DOHH2 (cell line): ENCODE measurements at regions not wholly inside any gene's neighbourhood (a gene's known extent, or its start where the extent isn't known, plus 50 kb on each side); places are given as distances from the start of the nearest gene placed in this dataset.

Experiments used
- H3F3A ChIP-seq: fragments of 200-600 bp; sonication (generic), shearing (Covaris generic); 2 replicates; pipeline ENCODE4 v1.6.0; 2016; ENCODE audit warnings: antibody characterized with exemption, mild to moderate bottlenecking; ENCODE audit not compliant: control insufficient read depth, insufficient read depth
- H3K27ac ChIP-seq: fragments of 200-600 bp; sonication (generic); 2 replicates; pipeline ENCODE4 v1.5.1; 2014; ENCODE audit warnings: low read depth, mild to moderate bottlenecking, low read length, moderate library complexity
- H3K27me3 ChIP-seq: fragments of 200-600 bp; sonication (generic); 2 replicates; pipeline ENCODE4 v1.6.1; 2014; ENCODE audit warnings: mild to moderate bottlenecking, low read length, mixed read lengths; ENCODE audit not compliant: control insufficient read depth
- H3K36me3 ChIP-seq: fragments of 200-600 bp; sonication (generic); 2 replicates; pipeline ENCODE4 v1.6.1; 2014; ENCODE audit warnings: mild to moderate bottlenecking, low read length, moderate library complexity, mixed read lengths; ENCODE audit not compliant: control insufficient read depth
- H3K4me1 ChIP-seq: fragments of 200-600 bp; sonication (generic); 2 replicates; pipeline ENCODE4 v1.6.1; 2014; ENCODE audit warnings: mild to moderate bottlenecking, low read length, mixed read lengths; ENCODE audit not compliant: control insufficient read depth
- H3K4me2 ChIP-seq: fragments of 200-600 bp; sonication (generic); 2 replicates; pipeline ENCODE4 v1.6.0; 2014; ENCODE audit warnings: mild to moderate bottlenecking, low read length, moderate library complexity
- H3K4me3 ChIP-seq: fragments of 200-600 bp; sonication (generic); 2 replicates; pipeline ENCODE4 v1.5.1; 2014; ENCODE audit warnings: mild to moderate bottlenecking, low read length, mixed read lengths
- H3K79me2 ChIP-seq: fragments of 200-600 bp; sonication (generic); 2 replicates; pipeline ENCODE4 v1.6.1; 2014; ENCODE audit warnings: mild to moderate bottlenecking, low read length, mixed read lengths; ENCODE audit not compliant: control insufficient read depth
- H3K9me2 ChIP-seq: fragments of 200-600 bp; sonication (generic); replicated peaks from 2 replicates; pipeline ENCODE4 v1.6.1; 2014; ENCODE audit warnings: mild to moderate bottlenecking, low read length, mixed read lengths; ENCODE audit not compliant: control insufficient read depth
- H3K9me3 ChIP-seq: fragments of 200-600 bp; sonication (generic); 2 replicates; pipeline ENCODE4 v1.6.1; 2014; ENCODE audit warnings: antibody characterized with exemption, low read length, mixed read lengths; ENCODE audit not compliant: control insufficient read depth, insufficient read depth
- H4K20me1 ChIP-seq: fragments of 200-600 bp; sonication (generic); 2 replicates; pipeline ENCODE4 v1.6.0; 2014; ENCODE audit warnings: low read depth, mild to moderate bottlenecking, antibody characterized with exemption, low read length, moderate library complexity; ENCODE audit not compliant: control insufficient read depth, insufficient read depth
- CTCF ChIP-seq: fragments of 200-600 bp; sonication (generic); IDR thresholded peaks from one replicate; pipeline ENCODE4 v1.5.1; 2014; ENCODE audit warnings: antibody characterized with exemption, mild to moderate bottlenecking, low read depth, low read length; ENCODE audit not compliant: poor library complexity, severe bottlenecking
- EZH2phosphoT487 ChIP-seq: fragments of 200-600 bp; sonication (generic); IDR thresholded peaks from 2 replicates; pipeline ENCODE4 v1.6.1; 2017; ENCODE audit warnings: borderline replicate concordance, mild to moderate bottlenecking, antibody characterized with exemption, low read length, moderate library complexity, mixed read lengths

- no peaks in the 10 kb centered on the region for H4K20me1 ChIP-seq
- H3K4me3 ChIP-seq, result no peak overlapping the region
- H3K9me3 ChIP-seq, result no peaks in the 10 kb centered on the region
- H3K36me3 ChIP-seq, result no peaks in the 10 kb centered on the region
- H3K27me3 ChIP-seq, result no peaks in the 10 kb centered on the region
- no peaks in the 10 kb centered on the region for H3K4me1 ChIP-seq
- no peaks in the 10 kb centered on the region for H3K79me2 ChIP-seq
- H3F3A ChIP-seq, result no peaks in the 10 kb centered on the region
- TF ChIP-seq CTCF, result no peak
- no peak for TF ChIP-seq EZH2phosphoT487
- H3K4me2 ChIP-seq, result no peak overlapping the region
- H3K9me2 ChIP-seq, result no peaks in the 10 kb centered on the region
- H3K27ac ChIP-seq, result no peak overlapping the region
These were observed 222.4 kb upstream of the PFKP start for GRCh38 chr10:2844925-2845324.

GRCh38 chr10:2839081-2839725, 228.1 kb upstream of the PFKP start:
- no peak for TF ChIP-seq EZH2phosphoT487
- TF ChIP-seq CTCF, result peak; percentile 67
- Histone ChIP-seq H3K27me3 (no peaks in the 10 kb centered on the region), H3K9me2 (no peaks in the 10 kb centered on the region), H3K4me1 (no peaks in the 10 kb centered on the region), H3K79me2 (no peaks in the 10 kb centered on the region), H3K36me3 (no peaks in the 10 kb centered on the region), H4K20me1 (no peaks in the 10 kb centered on the region), H3K9me3 (no peaks in the 10 kb centered on the region), H3K4me3 (no peak overlapping the region), H3F3A (no peaks in the 10 kb centered on the region), H3K27ac (no peak overlapping the region), H3K4me2 (no peak overlapping the region)

DNA sequence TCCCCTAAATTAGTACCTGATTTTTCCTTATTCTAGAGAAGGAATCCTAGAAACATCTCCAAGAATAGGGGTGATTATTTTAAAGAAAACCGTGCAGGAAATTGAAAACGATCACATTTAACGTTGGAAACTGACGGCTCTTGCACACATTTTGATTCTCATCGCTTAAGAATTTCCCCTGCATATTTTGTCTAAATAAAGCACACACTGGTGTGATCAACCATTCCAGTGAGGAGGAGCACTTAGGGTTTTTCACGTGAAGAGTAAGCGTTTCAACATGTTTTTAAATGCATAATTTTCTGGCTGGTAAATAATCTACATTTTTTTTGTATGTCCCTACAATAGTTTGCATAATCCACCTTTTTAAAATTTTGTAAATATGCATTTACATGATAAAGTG, 229.7 kb upstream of the PFKP start:
- Histone ChIP-seq H3K79me2 (no peaks in the 10 kb centered on the region), H3K4me1 (no peaks in the 10 kb centered on the region), H3K36me3 (no peaks in the 10 kb centered on the region), H3K9me3 (no peaks in the 10 kb centered on the region), H4K20me1 (no peaks in the 10 kb centered on the region), H3F3A (no peaks in the 10 kb centered on the region), H3K4me2 (no peak overlapping the region), H3K9me2 (no peaks in the 10 kb centered on the region), H3K27ac (no peak overlapping the region), H3K27me3 (no peaks in the 10 kb centered on the region), H3K4me3 (no peak overlapping the region)
- TF ChIP-seq EZH2phosphoT487, result no peak
- TF ChIP-seq CTCF, result no peak
